ENCODE measurements at regions not wholly inside any gene's neighbourhood (a gene's known extent, or its start where the extent isn't known, plus 50 kb on each side); places are given as distances from the start of the nearest gene placed in this dataset.

GRCh38 chr22:49294656-49295464 is 532.8 kb downstream of the BRD1 start:
- TF ChIP-seq CTCF (IDR thresholded peaks at IDR 0.05; ENCODE audit: low read depth, low read length, poor library complexity, severe bottlenecking) (no peak), EZH2phosphoT487 (IDR thresholded peaks at IDR 0.05; ENCODE audit: borderline replicate concordance, low read length) (no peak)
